Ishikawa (cell line): ENCODE measurements at regions not wholly inside any gene's neighbourhood (a gene's known extent, or its start where the extent isn't known, plus 50 kb on each side); places are given as distances from the start of the nearest gene placed in this dataset.

Experiments
- CEBPB ChIP-seq: IDR thresholded peaks from 2 replicates; pipeline ENCODE4 v1.6.1; 2012
- CREB1 ChIP-seq: IDR thresholded peaks from 2 replicates; pipeline ENCODE4 v1.6.1; 2012; ENCODE audit warnings: low read depth
- EGR1 ChIP-seq: IDR thresholded peaks from 2 replicates; pipeline ENCODE4 v1.6.1; 2012
- EP300 ChIP-seq: IDR thresholded peaks from 2 replicates; pipeline ENCODE4 v1.6.1; 2012; ENCODE audit warnings: borderline replicate concordance
- FOXM1 ChIP-seq: IDR thresholded peaks from 2 replicates; pipeline ENCODE4 v1.6.1; 2012; ENCODE audit warnings: low read depth, borderline replicate concordance
- NFIC ChIP-seq: IDR thresholded peaks from 2 replicates; pipeline ENCODE4 v1.6.1; 2012
- RAD21 ChIP-seq: IDR thresholded peaks from 2 replicates; pipeline ENCODE4 v1.6.1; 2012; ENCODE audit warnings: low read depth
- TAF1 ChIP-seq: IDR thresholded peaks from 2 replicates; pipeline ENCODE4 v1.6.1; 2012; ENCODE audit warnings: low read depth, mild to moderate bottlenecking
- TCF12 ChIP-seq: IDR thresholded peaks from 2 replicates; pipeline ENCODE4 v1.6.1; 2012; ENCODE audit warnings: low read depth
- TEAD4 ChIP-seq: IDR thresholded peaks from 2 replicates; pipeline ENCODE4 v1.6.1; 2012
- YY1 ChIP-seq: IDR thresholded peaks from 2 replicates; pipeline ENCODE4 v1.6.1; 2012; ENCODE audit warnings: low read depth
- ZBTB7A ChIP-seq: IDR thresholded peaks from 2 replicates; pipeline ENCODE4 v1.6.1; 2012; ENCODE audit warnings: low read depth
- TF ChIP-seq, protein P1 (sequence below): IDR thresholded peaks from 2 replicates; pipeline ENCODE4 v1.6.1; 2012
- TF ChIP-seq, protein P2 (sequence below): IDR thresholded peaks from 2 replicates; pipeline ENCODE4 v1.6.1; 2012; ENCODE audit warnings: low read depth, mild to moderate bottlenecking
- TF ChIP-seq, protein P3 (sequence below): IDR thresholded peaks from 2 replicates; pipeline ENCODE4 v1.6.1; 2012

DNA sequence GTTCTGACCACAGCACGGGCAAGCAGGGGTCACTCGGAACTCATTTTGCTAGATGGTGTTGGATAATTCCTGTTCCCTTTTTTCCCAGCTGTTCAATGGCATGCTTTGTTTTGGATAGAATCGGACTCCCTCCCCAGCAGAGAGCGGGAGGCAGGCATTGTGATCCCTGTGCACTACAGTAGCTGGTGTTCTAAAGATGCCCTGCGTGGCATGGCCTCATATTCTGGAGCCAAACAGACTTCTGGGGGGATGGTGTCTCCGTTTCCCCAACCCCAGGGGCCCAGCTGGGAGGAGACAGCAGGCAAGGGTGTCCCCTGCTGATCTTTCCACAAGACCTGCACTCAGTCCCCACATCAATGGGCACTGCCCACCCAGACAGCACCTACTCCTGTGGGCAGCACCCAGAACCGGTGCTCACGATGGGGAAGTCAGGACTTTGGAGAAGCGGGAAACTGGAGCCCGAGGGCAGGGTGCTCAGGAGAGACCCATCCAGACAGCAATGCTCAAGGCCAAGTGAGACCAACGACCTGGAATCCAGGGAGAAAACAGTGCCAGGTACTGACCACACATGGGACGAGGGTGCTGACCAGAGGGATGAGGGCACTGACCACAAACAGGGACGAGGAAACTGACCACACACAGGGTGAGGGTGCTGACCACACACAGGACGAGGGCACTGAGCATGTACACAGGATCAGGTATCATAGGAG lies 934.9 kb downstream of the BRD1 start:
- TF ChIP-seq YY1 (no peak), EP300 (no peak), TAF1 (no peak), EGR1 (no peak), NFIC (no peak), RAD21 (no peak), CREB1 (no peak)
- TF ChIP-seq, protein P1, sequence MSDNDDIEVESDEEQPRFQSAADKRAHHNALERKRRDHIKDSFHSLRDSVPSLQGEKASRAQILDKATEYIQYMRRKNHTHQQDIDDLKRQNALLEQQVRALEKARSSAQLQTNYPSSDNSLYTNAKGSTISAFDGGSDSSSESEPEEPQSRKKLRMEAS, result no peak
- TF ChIP-seq, protein P2, sequence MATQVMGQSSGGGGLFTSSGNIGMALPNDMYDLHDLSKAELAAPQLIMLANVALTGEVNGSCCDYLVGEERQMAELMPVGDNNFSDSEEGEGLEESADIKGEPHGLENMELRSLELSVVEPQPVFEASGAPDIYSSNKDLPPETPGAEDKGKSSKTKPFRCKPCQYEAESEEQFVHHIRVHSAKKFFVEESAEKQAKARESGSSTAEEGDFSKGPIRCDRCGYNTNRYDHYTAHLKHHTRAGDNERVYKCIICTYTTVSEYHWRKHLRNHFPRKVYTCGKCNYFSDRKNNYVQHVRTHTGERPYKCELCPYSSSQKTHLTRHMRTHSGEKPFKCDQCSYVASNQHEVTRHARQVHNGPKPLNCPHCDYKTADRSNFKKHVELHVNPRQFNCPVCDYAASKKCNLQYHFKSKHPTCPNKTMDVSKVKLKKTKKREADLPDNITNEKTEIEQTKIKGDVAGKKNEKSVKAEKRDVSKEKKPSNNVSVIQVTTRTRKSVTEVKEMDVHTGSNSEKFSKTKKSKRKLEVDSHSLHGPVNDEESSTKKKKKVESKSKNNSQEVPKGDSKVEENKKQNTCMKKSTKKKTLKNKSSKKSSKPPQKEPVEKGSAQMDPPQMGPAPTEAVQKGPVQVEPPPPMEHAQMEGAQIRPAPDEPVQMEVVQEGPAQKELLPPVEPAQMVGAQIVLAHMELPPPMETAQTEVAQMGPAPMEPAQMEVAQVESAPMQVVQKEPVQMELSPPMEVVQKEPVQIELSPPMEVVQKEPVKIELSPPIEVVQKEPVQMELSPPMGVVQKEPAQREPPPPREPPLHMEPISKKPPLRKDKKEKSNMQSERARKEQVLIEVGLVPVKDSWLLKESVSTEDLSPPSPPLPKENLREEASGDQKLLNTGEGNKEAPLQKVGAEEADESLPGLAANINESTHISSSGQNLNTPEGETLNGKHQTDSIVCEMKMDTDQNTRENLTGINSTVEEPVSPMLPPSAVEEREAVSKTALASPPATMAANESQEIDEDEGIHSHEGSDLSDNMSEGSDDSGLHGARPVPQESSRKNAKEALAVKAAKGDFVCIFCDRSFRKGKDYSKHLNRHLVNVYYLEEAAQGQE, result no peak

DNA sequence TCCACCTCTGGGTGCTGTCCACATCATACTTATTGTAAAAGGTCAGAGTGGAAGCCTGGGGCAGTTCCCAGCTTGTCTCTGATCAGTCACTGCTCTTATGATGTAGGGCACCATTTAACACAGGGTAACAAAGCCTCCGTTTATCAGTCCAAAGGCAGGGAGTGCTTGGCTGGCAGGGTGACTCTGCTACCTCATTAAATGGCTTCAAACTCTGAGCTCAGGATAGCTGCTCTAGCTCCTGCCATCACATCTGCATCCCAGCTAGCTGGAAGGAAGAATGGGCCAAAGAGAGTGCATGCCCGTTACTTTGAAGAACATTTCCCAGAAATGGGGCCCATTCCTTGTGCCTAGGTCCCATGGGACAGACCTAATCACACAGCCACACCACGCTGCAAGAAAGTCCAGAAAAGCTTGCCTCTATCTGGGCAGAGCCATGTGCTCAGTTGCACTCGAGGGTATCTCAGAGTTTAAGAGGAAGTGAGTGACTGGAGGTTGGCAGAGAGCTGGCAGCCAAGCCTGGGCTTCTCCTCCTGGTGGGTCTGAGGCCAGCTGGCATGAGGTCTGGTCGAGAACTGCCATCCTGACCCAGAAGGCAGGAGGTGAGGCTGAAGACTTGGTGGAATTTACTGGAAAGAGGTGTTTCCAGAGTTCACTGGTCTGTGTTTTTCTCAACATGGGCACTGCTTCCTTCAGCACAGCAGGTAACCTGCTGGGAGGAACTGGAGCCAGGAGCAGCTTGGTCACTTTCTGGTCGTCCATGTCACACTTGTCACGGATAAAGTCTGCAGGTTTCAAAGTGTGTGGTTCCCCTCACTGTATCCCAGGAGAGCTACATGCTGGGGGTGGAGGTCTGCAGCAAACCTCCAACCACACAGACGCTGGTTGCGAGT lies 935.7 kb downstream of the BRD1 start:
- no peak for TF ChIP-seq NFIC
- no peak for TF ChIP-seq EP300
- TF ChIP-seq, protein P1, result no peak
- TF ChIP-seq TEAD4, result no peak
- TF ChIP-seq CEBPB, result no peak
- TF ChIP-seq FOXM1, result no peak
- no peak for TF ChIP-seq ZBTB7A
- TF ChIP-seq TAF1, result no peak
- TF ChIP-seq YY1, result no peak
- no peak for TF ChIP-seq EGR1
- TF ChIP-seq, protein P2, result no peak
- no peak for TF ChIP-seq RAD21
- TF ChIP-seq, protein P3, sequence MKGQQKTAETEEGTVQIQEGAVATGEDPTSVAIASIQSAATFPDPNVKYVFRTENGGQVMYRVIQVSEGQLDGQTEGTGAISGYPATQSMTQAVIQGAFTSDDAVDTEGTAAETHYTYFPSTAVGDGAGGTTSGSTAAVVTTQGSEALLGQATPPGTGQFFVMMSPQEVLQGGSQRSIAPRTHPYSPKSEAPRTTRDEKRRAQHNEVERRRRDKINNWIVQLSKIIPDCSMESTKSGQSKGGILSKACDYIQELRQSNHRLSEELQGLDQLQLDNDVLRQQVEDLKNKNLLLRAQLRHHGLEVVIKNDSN, result no peak
- TF ChIP-seq CREB1, result no peak
- no peak for TF ChIP-seq TCF12

DNA sequence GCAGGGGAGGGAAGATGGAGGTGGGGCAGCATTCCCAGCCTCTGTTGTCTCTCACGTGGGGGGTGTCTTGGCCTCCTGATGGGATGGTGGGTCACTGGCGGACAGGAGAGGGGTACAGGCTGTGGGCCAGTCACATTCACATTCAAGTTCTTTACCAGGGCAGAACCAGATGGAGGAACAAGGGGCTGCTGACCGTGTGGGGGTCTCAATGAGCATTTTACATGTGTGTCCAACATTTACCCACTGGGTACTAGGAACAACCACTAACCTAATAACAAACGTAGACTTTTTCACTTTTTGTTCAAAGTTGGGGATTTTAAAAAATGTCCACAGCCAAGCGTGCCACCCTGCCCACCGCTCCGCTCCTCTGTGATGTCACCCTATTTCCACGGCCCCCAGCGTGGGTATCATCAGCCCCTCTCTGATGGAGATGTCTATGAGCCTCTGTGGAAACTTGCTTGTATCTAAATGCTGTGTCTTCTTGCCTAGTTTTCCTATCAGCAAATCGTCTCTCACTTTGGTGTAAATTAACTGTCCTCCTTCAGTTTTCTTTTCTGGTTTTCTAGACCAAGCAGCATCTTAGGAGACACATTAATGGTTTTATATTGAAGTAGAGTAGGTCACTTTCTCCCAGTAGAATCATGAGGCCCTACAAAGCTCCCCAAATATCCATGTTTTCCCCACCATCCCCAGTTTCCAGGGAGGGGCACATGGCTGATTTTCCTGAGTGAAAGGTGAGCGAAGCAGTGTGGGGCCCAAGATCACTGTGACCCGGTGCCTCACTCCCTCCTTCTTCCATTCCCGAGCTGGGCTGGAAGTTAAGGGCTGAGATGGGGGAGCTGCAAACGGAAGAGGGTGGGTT lies 936.7 kb downstream of the BRD1 start:
- TF ChIP-seq TCF12, result no peak
- no peak for TF ChIP-seq CEBPB
- TF ChIP-seq, protein P3, result no peak
- no peak for TF ChIP-seq ZBTB7A
- TF ChIP-seq FOXM1, result no peak
- no peak for TF ChIP-seq NFIC
- no peak for TF ChIP-seq EP300
- TF ChIP-seq, protein P1, result no peak
- no peak for TF ChIP-seq YY1
- no peak for TF ChIP-seq CREB1
- no peak for TF ChIP-seq TEAD4
- no peak for TF ChIP-seq RAD21
- TF ChIP-seq, protein P2, result no peak
